HCT116 (cell line): ENCODE measurements at regions not wholly inside any gene's neighbourhood (a gene's known extent, or its start where the extent isn't known, plus 50 kb on each side); places are given as distances from the start of the nearest gene placed in this dataset.

Experiments
- ATAC-seq: fragments of 200-7000 bp; cut with Tn5 transposase; 2 replicates; pipeline ENCODE4 v1.9.1; 2020; ENCODE audit warnings: mild to moderate bottlenecking, moderate library complexity
- BruUV-seq: library from RNA; stranded (reverse); fragments of 400-500 nt; replicated peaks from 2 replicates; lab custom pipeline; 2021; lab: Mats Ljungman, UMichigan
- CTCF ChIA-PET: fragments of 300-600 bp; sonication (Branson Sonifier 250); formaldehyde crosslinking; loops from one replicate; lab custom pipeline; 2021; ENCODE audit warnings: antibody characterized with exemption; lab: Charles Lee
- POLR2A ChIA-PET: fragments of 300-600, 350-600 bp; sonication (Branson Sonifier 250); formaldehyde crosslinking; loops from one replicate; lab custom pipeline; 2021; ENCODE audit warnings: antibody characterized with exemption; lab: Charles Lee
- RAD21 ChIA-PET, 2 experiments: fragments of 300-600 bp; sonication (Branson Sonifier 250); formaldehyde crosslinking; loops; one replicate each; lab custom pipeline; 2023; ENCODE audit warnings: low total read pairs in 2 of 2; ENCODE audit not compliant: uncharacterized antibody in 2 of 2, unreplicated experiment in 2 of 2, low non-redundant PET in 1 of 2; lab: Charles Lee
- DNase-seq: peaks from one replicate; pipeline ENCODE4 v3.0.0-alpha.2; 2010; ENCODE audit warnings: low read depth, low spot score
- H2AFZ ChIP-seq: fragments of 200-600 bp; shearing (Covaris generic), sonication (generic); 2 replicates; pipeline ENCODE4 v1.6.1; 2017; ENCODE audit warnings: low read depth, mixed run types, mixed read lengths, antibody characterized with exemption, low read length; ENCODE audit not compliant: poor library complexity, severe bottlenecking
- H3K27ac ChIP-seq: 2 replicates; pipeline ENCODE4 v1.5.1; 2012; ENCODE audit warnings: low read depth, low read length
- H3K27me3 ChIP-seq: fragments of 200-600 bp; sonication (generic); 2 replicates; pipeline ENCODE4 v1.6.1; 2016; ENCODE audit warnings: mixed run types, low read length, mixed read lengths; ENCODE audit not compliant: insufficient read depth
- H3K36me3 ChIP-seq, 2 experiments: fragments of 200-500 bp in 1 of 2; fragments of 200-600 bp in 1 of 2; sonication (Bioruptor generic) in 1 of 2; sonication (generic) in 1 of 2; 2 replicates each; pipeline versions ENCODE4 v1.5.1 to v1.6.1; 2014 to 2016; ENCODE audit warnings: low read length in 2 of 2, inconsistent platforms in 1 of 2, mixed read lengths in 1 of 2, mixed run types in 1 of 2; ENCODE audit not compliant: insufficient read depth in 2 of 2, control insufficient read depth in 1 of 2
- H3K4me1 ChIP-seq, 2 experiments: fragments of 200-600 bp in 1 of 2; sonication (generic) in 1 of 2; 2 replicates each; pipeline versions ENCODE4 v1.5.1 to v1.6.1; 2012 to 2017; ENCODE audit warnings: low read length in 2 of 2, inconsistent platforms in 1 of 2, mild to moderate bottlenecking in 1 of 2, mixed read lengths in 1 of 2, mixed run types in 1 of 2, moderate library complexity in 1 of 2; ENCODE audit not compliant: insufficient read depth in 2 of 2, control insufficient read depth in 1 of 2
- H3K4me2 ChIP-seq: fragments of 200-600 bp; sonication (generic); 2 replicates; pipeline ENCODE4 v1.6.1; 2017; ENCODE audit warnings: mixed run types, low read length, mixed read lengths
- H3K4me3 ChIP-seq, 2 experiments: fragments of 200-600 bp in 1 of 2; sonication (generic) in 1 of 2; replicated peaks in 1 of 2; 2 replicates each; pipeline ENCODE4 v1.5.1; 2011 to 2016; ENCODE audit warnings: low read length in 2 of 2, control low read depth in 1 of 2, low read depth in 1 of 2, mild to moderate bottlenecking in 1 of 2, mixed read lengths in 1 of 2, mixed run types in 1 of 2
- H3K79me2 ChIP-seq: fragments of 200-600 bp; sonication (generic); 2 replicates; pipeline ENCODE4 v1.6.1; 2017; ENCODE audit warnings: mild to moderate bottlenecking, mixed run types, low read length, moderate library complexity, mixed read lengths; ENCODE audit not compliant: insufficient read depth
- H3K9ac ChIP-seq: fragments of 200-600 bp; sonication (generic); 2 replicates; pipeline ENCODE4 v1.6.1; 2016; ENCODE audit warnings: low read length, mixed read lengths
- H3K9me2 ChIP-seq: fragments of 200-600 bp; sonication (generic), shearing (Covaris generic); 2 replicates; pipeline ENCODE4 v1.6.1; 2017; ENCODE audit warnings: mixed run types, mild to moderate bottlenecking, moderate library complexity; ENCODE audit not compliant: insufficient read depth
- H3K9me3 ChIP-seq, 2 experiments: fragments of 200-500 bp in 1 of 2; fragments of 200-600 bp in 1 of 2; sonication (Bioruptor generic) in 1 of 2; sonication (generic) in 1 of 2; 2 replicates each; pipeline ENCODE4 v1.6.1; 2014 to 2017; ENCODE audit warnings: low read length in 2 of 2, mixed read lengths in 2 of 2, inconsistent platforms in 1 of 2, low read depth in 1 of 2, mild to moderate bottlenecking in 1 of 2, mixed run types in 1 of 2, moderate library complexity in 1 of 2; ENCODE audit not compliant: control insufficient read depth in 1 of 2, insufficient read depth in 1 of 2
- H4K20me1 ChIP-seq: fragments of 200-600 bp; sonication (generic), shearing (Covaris generic); 2 replicates; pipeline ENCODE4 v1.6.1; 2017; ENCODE audit warnings: mixed run types, mild to moderate bottlenecking, moderate library complexity; ENCODE audit not compliant: insufficient read depth
- ATF3 ChIP-seq: IDR thresholded peaks from 2 replicates; pipeline ENCODE4 v1.6.1; 2012
- CBX3 ChIP-seq: IDR thresholded peaks from 2 replicates; pipeline ENCODE4 v1.6.1; 2012; ENCODE audit warnings: low read depth
- CEBPB ChIP-seq: IDR thresholded peaks from 2 replicates; pipeline ENCODE4 v1.6.1; 2012; ENCODE audit warnings: low read depth
- CTCF ChIP-seq, 3 experiments: fragments of 200-600 bp in 1 of 3; sonication (generic) in 1 of 3; IDR thresholded peaks in 2 of 3; conservative IDR thresholded peaks in 1 of 3; 2 replicates each; pipeline ENCODE4 v1.5.1; 2012 to 2017; ENCODE audit warnings: low read depth in 2 of 3, low read length in 2 of 3, antibody characterized with exemption in 1 of 3, borderline replicate concordance in 1 of 3, control low read depth in 1 of 3, mild to moderate bottlenecking in 1 of 3, mixed read lengths in 1 of 3, mixed run types in 1 of 3, moderate library complexity in 1 of 3; ENCODE audit not compliant: insufficient read depth in 1 of 3
- EGR1 ChIP-seq: IDR thresholded peaks from 2 replicates; pipeline ENCODE4 v1.6.1; 2012; ENCODE audit warnings: low read depth
- ELF1 ChIP-seq: IDR thresholded peaks from 2 replicates; pipeline ENCODE4 v1.6.1; 2012; ENCODE audit warnings: low read depth, borderline replicate concordance
- EZH2 ChIP-seq: fragments of 200-600 bp; sonication (generic); IDR thresholded peaks from 2 replicates; pipeline ENCODE4 v1.6.1; 2017; ENCODE audit warnings: antibody characterized with exemption, mixed run types
- EZH2phosphoT487 ChIP-seq: fragments of 200-600 bp; IDR thresholded peaks from 2 replicates; pipeline ENCODE4 v1.6.1; 2018; ENCODE audit warnings: antibody characterized with exemption, borderline replicate concordance
- FOSL1 ChIP-seq: IDR thresholded peaks from 2 replicates; pipeline ENCODE4 v1.6.1; 2012; ENCODE audit warnings: low read depth
- POLR2A ChIP-seq: IDR thresholded peaks from 2 replicates; pipeline ENCODE4 v1.7.0; 2011; ENCODE audit warnings: borderline replicate concordance; ENCODE audit not compliant: insufficient read depth, insufficient read length; ENCODE audit errors: extremely low read depth
- SIN3A ChIP-seq: IDR thresholded peaks from 2 replicates; pipeline ENCODE4 v1.6.1; 2012; ENCODE audit warnings: low read depth
- SRF ChIP-seq: IDR thresholded peaks from 2 replicates; pipeline ENCODE4 v1.6.1; 2012; ENCODE audit warnings: low read depth
- TCF7L2 ChIP-seq: IDR thresholded peaks from 2 replicates; pipeline ENCODE4 v1.7.0; 2011; ENCODE audit warnings: borderline replicate concordance, inconsistent platforms; ENCODE audit not compliant: insufficient read depth, insufficient read length; ENCODE audit errors: extremely low read depth
- YY1 ChIP-seq: IDR thresholded peaks from 2 replicates; pipeline ENCODE4 v1.6.1; 2011; ENCODE audit warnings: low read length, low read depth, moderate library complexity, mild to moderate bottlenecking; ENCODE audit not compliant: insufficient replicate concordance; ENCODE audit errors: extremely low read depth
- ZBTB33 ChIP-seq: IDR thresholded peaks from 2 replicates; pipeline ENCODE4 v1.6.1; 2011; ENCODE audit warnings: mild to moderate bottlenecking, low read length, moderate library complexity; ENCODE audit not compliant: insufficient replicate concordance; ENCODE audit errors: extremely low read depth
- ZFX ChIP-seq: fragments of 450-650 bp; IDR thresholded peaks from 2 replicates; pipeline ENCODE4 v1.6.1; 2017
- ZNF274 ChIP-seq: fragments of 200-500 bp; sonication (Bioruptor generic); IDR thresholded peaks from 2 replicates; pipeline ENCODE4 v1.6.1; 2014; ENCODE audit warnings: mild to moderate bottlenecking, low read depth, low read length, inconsistent platforms
- intact Hi-C: fragments of 100-400 bp; cut with micrococcal nuclease; formaldehyde crosslinking; loops from 2 replicates; pipeline ENCODE4 v1.10.0; 2022

- Histone ChIP-seq H3K4me3 (no peak overlapping the region), H3K9me2 (no peaks in the 10 kb centered on the region), H3K4me2 (peak overlapping the region; percentile 6; the same call in 1 of the 2 replicates), H3K4me1 (peaks cover 0 to 10% of the 10 kb centered on the region in 2 experiments; a peak in 1 of 4 replicates)
- CTCF ChIA-PET = no interaction called here
- no peak for TF ChIP-seq ZBTB33
- no peak for TF ChIP-seq CEBPB
- TF ChIP-seq YY1 = no peak
- TF ChIP-seq ELF1 = no peak
- TF ChIP-seq ZNF274 = no peak
- TF ChIP-seq POLR2A = no peak
- TF ChIP-seq ZFX = no peak
- no peak for TF ChIP-seq CBX3
- TF ChIP-seq ATF3 = no peak
- no peak for TF ChIP-seq SRF
- no peak for TF ChIP-seq EGR1
- no peak for TF ChIP-seq TCF7L2
- no peak for TF ChIP-seq FOSL1
- no peak for TF ChIP-seq EZH2
- no peak for TF ChIP-seq EZH2phosphoT487
- TF ChIP-seq SIN3A = no peak
- TF ChIP-seq CTCF (IDR thresholded peaks at IDR 0.05 in 2 of 3, conservative IDR thresholded peaks at IDR 0.05 in 1 of 3; ENCODE audit: borderline replicate concordance in 1 of 3, insufficient read depth in 1 of 3, low read depth in 2 of 3, low read length in 2 of 3) = no peak
- TF ChIP-seq, all 23 proteins: peak for 0
- Histone ChIP-seq H3K36me3 (no peaks in the 10 kb centered on the region), H3K27ac (no peak overlapping the region), H3K79me2 (no peaks in the 10 kb centered on the region), H3K27me3 (no peaks in the 10 kb centered on the region), H2AFZ (peak overlapping the region; percentile 69), H3K9ac (no peak overlapping the region), H4K20me1 (no peaks in the 10 kb centered on the region), H3K9me3 (no peaks in the 10 kb centered on the region)
- ChIA-PET POLR2A (no interaction called here), RAD21 (no interaction called here)
- DNase-seq (no peak), ATAC-seq (no peak)
- intact Hi-C loops = no loop called here
- BruUV-seq = no TSS peak
Measured at GRCh38 chr12:87806310-87806709, 222.9 kb downstream of the C12orf50 start.
